ENCODE measurements at regions not wholly inside any gene's neighbourhood (a gene's known extent, or its start where the extent isn't known, plus 50 kb on each side); places are given as distances from the start of the nearest gene placed in this dataset.

DNA sequence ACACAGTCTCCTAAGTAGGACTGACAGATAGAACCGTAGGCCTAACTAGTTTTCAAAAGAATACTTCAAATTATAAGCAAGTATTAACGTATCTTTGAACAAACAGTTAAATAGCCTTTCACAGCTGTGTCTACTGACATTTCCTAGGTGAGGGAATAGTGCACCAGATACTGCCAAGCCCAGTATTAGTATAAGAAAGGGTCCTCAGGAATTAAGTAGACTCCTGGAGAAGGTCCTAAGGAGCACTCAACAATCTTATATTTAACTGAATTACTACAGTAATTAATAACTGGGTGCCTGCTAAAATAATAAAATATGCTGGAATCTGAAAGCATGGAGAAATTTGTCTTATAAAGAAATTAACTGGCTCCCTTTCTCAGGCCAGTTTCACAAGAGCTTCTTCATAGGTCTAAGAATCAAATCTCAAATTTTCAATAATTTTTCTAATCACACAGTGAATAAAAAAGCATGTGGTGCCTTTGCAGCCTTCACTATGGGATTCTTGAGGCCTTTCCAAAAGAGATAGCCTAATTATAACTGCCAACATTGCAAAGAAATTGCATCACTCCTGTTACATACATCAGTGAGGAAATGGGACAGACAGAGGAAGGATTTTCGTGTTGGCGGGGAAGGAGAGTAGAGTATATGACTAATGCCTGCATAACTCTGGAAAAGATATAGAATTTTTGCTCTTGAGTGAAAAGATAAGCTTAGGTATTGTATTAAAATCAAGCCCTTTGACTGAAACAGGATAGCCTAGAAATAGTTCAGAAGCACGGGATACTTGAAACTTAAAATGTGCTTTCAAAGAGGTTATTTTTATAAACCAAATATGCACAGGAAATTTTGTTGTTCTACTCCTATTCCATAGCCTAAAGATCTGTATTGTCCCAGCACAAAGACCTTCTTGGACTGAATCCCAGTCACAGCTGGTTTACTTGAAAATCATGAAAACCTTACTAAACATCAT is 228.6 kb upstream of the STK17B start:
- peak; percentile 37 for DNase-seq (ENCODE audit: low spot score)

- no peak for DNase-seq (ENCODE audit: low spot score)
Measured at GRCh38 chr2:196403471-196403870, 232.1 kb upstream of the STK17B start.

GRCh38 chr2:196404276-196404675 is 232.9 kb upstream of the STK17B start:
- DNase-seq (ENCODE audit: low spot score): no peak

DNA sequence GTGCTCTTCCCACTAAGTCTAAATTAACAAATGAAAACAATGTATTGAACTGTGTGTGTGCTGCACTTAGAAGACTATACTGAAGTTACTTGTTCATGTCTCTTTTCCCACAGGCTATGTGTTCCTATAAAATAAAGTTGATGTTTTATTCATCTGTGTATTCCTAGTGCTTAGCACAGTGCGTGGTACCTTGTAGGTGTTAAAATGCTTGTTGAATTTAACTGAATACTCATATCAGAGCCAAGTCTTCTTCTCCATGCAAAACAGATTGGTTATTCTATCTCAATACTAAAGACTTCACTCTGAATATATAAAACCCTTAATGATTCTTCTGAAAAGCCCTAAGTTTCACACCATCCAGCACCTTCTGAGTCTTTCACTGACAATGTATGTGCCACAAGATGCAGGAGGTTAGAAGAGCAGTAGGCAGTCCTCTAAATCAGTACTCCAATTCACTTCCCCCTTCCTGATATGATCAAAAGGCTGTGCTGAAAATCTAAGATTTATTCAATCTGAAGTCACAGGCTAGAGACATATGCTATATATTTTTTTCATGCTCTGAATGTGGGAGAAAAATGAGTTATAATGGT is 231.7 kb upstream of the CCDC150 start:
- DNase-seq (ENCODE audit: low spot score): no peak

- DNase-seq (ENCODE audit: low spot score): no peak
Measured at GRCh38 chr2:196409376-196409775, 230.1 kb upstream of the CCDC150 start.

GRCh38 chr2:196410008-196410407 is 229.5 kb upstream of the CCDC150 start:
- DNase-seq (ENCODE audit: low spot score): no peak

GRCh38 chr2:196413821-196414274 is 225.7 kb upstream of the CCDC150 start:
- no peak for DNase-seq (ENCODE audit: low spot score)

DNA sequence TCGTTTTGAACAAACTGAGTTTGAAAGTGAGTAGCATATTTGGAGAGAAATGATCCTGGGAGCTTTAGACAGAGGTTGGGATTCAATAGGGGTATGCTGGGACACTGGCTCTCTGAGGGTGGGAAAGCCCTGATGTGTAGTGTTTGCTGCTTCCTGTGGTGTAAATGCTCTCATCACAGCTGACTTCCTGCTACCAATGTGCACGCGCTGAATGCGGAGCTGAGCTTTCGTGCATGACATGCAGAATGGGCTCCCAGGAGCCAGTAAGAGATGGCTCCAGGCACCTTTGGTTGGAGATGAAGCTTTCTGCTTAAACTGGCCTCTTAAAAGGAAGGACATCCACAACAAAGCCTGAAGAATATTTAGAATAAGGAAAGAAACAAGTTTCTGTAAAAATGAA is 224.1 kb upstream of the CCDC150 start:
- no peak for DNase-seq (ENCODE audit: low spot score)

GRCh38 chr2:196420143-196420542 is 219.4 kb upstream of the CCDC150 start:
- no peak for DNase-seq (ENCODE audit: low spot score)

GRCh38 chr2:196421880-196422279 is 217.6 kb upstream of the CCDC150 start:
- no peak for DNase-seq (ENCODE audit: low spot score)

GRCh38 chr2:196422361-196422760 is 217.2 kb upstream of the CCDC150 start:
- no peak for DNase-seq (ENCODE audit: low spot score)

DNA sequence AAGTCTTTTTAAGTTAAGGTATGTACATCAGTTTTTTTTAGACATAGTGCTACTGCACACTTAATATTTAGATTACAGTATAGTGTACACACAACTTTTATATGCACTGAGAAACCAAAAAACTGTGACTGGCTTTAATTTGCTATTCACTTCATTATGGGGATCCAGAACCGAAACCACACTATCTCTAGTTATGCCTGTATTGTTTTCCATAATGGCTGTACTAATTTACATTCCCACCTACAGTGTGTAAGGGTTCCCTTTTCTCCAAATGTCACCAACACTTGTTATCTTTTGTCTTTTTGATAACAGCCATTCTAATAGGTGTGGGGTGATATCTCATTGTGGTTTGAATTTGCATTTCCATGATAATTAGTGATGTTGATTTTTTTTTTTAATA is 213.4 kb upstream of the CCDC150 start:
- no peak for DNase-seq (ENCODE audit: low spot score)

- DNase-seq (ENCODE audit: low spot score): no peak
Measured at GRCh38 chr2:196427986-196428634, 211.4 kb upstream of the CCDC150 start.

DNA sequence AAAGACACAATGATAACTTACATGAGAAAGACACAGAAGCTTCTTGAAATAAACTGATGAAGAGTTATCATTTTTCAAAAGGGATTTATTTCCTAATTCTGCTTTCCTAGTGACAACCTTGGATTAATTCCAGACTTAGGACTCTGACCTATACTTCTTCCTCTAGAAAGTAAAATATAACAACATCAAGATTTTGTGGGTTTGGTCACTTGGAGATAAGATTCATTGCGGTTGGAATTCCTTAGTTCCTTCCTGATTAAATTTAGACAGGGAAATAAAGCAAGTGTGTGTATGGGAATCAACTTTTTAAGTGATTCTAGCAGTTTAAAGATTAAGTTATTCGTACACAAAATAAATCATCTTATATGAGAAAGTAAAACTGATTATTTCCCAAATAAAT is 208.4 kb upstream of the CCDC150 start:
- DNase-seq (ENCODE audit: low spot score): peak; percentile 6

DNA sequence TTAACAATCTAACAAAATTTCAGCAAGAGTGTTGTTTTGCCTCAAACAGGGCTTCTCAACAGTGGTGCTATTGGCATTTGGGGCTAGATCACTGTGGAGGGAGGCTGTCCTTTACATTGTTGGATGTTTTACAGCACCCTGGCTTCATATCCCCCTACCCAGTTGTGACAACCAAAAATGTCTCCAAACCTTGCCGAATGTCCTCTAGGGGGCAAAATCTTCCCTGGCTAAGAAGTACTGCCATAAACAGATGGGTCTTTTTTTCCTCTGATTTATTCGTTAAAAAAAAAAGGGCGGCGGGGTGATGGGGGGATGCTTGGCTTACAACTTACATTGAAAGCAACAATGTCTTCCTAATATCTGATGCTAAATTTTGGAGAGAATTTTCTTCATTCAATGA is 207.6 kb upstream of the CCDC150 start:
- DNase-seq (ENCODE audit: low spot score): no peak

- no peak for DNase-seq (ENCODE audit: low spot score)
Measured at GRCh38 chr2:196433116-196433515, 206.4 kb upstream of the CCDC150 start.

- no peak for DNase-seq (ENCODE audit: low spot score)
Measured at GRCh38 chr2:196434217-196434616, 205.3 kb upstream of the CCDC150 start.

GRCh38 chr2:196435189-196435588 is 204.3 kb upstream of the CCDC150 start:
- DNase-seq (ENCODE audit: low spot score): no peak

DNA sequence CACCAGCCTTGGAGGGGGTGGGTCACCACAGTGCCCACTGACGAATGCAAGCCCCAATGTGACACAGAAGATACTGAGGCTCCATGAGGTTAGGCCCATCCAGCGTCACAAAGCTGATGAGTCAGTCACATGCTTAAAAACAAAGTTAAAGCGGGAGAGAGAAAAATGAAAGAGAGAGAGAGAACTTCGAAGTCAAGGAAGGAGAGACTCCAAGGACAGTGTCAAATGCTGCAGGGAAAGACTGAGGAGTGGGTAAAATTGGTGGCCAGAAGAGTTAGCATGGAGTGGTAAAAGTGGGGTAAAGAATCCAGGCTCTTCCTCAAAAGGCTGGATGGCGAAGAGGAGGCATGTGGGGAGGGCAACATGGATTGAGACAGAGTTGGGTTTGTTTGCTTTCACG is 201.9 kb upstream of the CCDC150 start:
- DNase-seq (ENCODE audit: low spot score): no peak

GRCh38 chr2:196439760-196440159 is 199.8 kb upstream of the CCDC150 start:
- DNase-seq (ENCODE audit: low spot score): no peak

- DNase-seq (ENCODE audit: low spot score): no peak
Measured at GRCh38 chr2:196440413-196440812, 199.1 kb upstream of the CCDC150 start.

DNA sequence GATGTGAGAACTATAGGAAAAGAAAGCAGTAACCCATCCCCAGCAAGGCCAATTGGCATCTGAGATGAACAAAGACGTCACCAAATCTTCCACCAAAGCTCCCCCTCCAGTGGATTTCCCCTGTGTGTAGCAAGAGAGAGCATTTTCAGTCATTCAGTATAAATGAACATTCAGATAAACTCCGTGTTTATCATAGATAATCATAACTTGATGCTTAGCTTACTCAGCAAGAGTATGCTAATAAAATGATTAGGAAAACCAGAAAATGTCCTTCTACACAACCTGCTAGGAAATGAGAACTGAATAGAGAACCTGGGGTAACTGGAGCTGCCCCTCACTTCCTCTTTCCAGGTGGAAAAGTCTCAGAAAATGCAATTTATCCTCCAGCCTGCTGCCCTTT is 198.0 kb upstream of the CCDC150 start:
- DNase-seq (ENCODE audit: low spot score): no peak

DNA sequence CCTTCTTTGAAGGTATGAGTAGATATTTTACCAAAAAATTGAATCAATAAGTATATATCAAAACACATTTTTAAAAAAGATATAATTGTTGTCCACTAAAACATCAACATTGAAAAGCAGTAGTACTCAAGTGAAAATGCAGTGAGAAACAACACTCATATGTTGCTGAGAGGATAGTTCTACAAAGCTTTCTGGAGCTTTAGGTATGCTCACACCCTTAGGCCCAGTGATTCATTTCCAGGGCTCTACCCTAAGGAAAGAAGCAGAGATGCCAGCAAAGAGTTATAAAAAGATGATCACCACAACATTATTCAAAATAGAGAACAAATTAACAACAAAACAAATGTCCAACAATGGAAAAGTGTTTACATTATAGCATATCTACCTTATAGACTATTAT is 197.3 kb upstream of the CCDC150 start:
- no peak for DNase-seq (ENCODE audit: low spot score)
